ENCODE measurements at regions not wholly inside any gene's neighbourhood (a gene's known extent, or its start where the extent isn't known, plus 50 kb on each side); places are given as distances from the start of the nearest gene placed in this dataset.
"Not testable (repeated sequence)": the region's sequence is repeated elsewhere in the genome, so short reads cannot be mapped to it uniquely, and the experiment has no call there.

- no peak for DNase-seq (ENCODE audit: low read depth)
Observed at GRCh38 chr6:140193269-140193668, 818.8 kb upstream of the CITED2 start.

GRCh38 chr6:140192018-140192417 is 817.6 kb upstream of the CITED2 start:
- H3K4me3 ChIP-seq (ENCODE audit: low read depth, low read length): no peak overlapping the region
- DNase-seq (ENCODE audit: low read depth): no peak
- TF ChIP-seq CTCF (IDR thresholded peaks at IDR 0.05; ENCODE audit: insufficient read depth, low read depth, low read length, missing control alignments): no peak

More at GRCh38 chr6:140193269-140193668, 818.8 kb upstream of the CITED2 start:
- no peak for TF ChIP-seq CTCF (IDR thresholded peaks at IDR 0.05; ENCODE audit: insufficient read depth, low read depth, low read length, missing control alignments)
- H3K4me3 ChIP-seq (ENCODE audit: low read depth, low read length): no peak overlapping the region

- not testable (repeated sequence) for DNase-seq (ENCODE audit: low read depth); H3K4me3 ChIP-seq (ENCODE audit: low read depth, low read length)
Observed at GRCh38 chr6:140189263-140189662, 814.8 kb upstream of the CITED2 start.

- DNase-seq (ENCODE audit: low read depth): no peak
- H3K4me3 ChIP-seq (ENCODE audit: low read depth, low read length): no peak overlapping the region
- TF ChIP-seq CTCF (IDR thresholded peaks at IDR 0.05; ENCODE audit: insufficient read depth, low read depth, low read length, missing control alignments): no peak
Observed at GRCh38 chr6:140185991-140186390, 811.5 kb upstream of the CITED2 start.

- H3K4me3 ChIP-seq (ENCODE audit: low read depth, low read length): no peak overlapping the region
- no peak for TF ChIP-seq CTCF (IDR thresholded peaks at IDR 0.05; ENCODE audit: insufficient read depth, low read depth, low read length, missing control alignments)
- DNase-seq (ENCODE audit: low read depth): no peak
Observed at GRCh38 chr6:140183881-140184280, 809.4 kb upstream of the CITED2 start.

- no peak for DNase-seq (ENCODE audit: low read depth)
- H3K4me3 ChIP-seq (ENCODE audit: low read depth, low read length): no peak overlapping the region
- TF ChIP-seq CTCF (IDR thresholded peaks at IDR 0.05; ENCODE audit: insufficient read depth, low read depth, low read length, missing control alignments): no peak
Observed at GRCh38 chr6:140182821-140183220, 808.4 kb upstream of the CITED2 start.

GRCh38 chr6:140181876-140182275 is 807.4 kb upstream of the CITED2 start:
- DNase-seq (ENCODE audit: low read depth): no peak
- no peak overlapping the region for H3K4me3 ChIP-seq (ENCODE audit: low read depth, low read length)
- TF ChIP-seq CTCF (IDR thresholded peaks at IDR 0.05; ENCODE audit: insufficient read depth, low read depth, low read length, missing control alignments): no peak

Data from GM12865 (cell line).